GM10266 (cell line): ENCODE measurements at regions not wholly inside any gene's neighbourhood (a gene's known extent, or its start where the extent isn't known, plus 50 kb on each side); places are given as distances from the start of the nearest gene placed in this dataset.
"Not testable (repeated sequence)": the region's sequence is repeated elsewhere in the genome, so short reads cannot be mapped to it uniquely, and the experiment has no call there.

Experiments
- DNase-seq: peaks from one replicate; pipeline ENCODE4 v3.0.0; 2012; ENCODE audit errors: extremely low spot score
- CTCF ChIP-seq: IDR thresholded peaks from 2 replicates; pipeline ENCODE4 v1.5.1; 2012; ENCODE audit warnings: mild to moderate bottlenecking, low read depth; ENCODE audit not compliant: control insufficient read depth, insufficient read depth; ENCODE audit errors: missing control alignments

DNA sequence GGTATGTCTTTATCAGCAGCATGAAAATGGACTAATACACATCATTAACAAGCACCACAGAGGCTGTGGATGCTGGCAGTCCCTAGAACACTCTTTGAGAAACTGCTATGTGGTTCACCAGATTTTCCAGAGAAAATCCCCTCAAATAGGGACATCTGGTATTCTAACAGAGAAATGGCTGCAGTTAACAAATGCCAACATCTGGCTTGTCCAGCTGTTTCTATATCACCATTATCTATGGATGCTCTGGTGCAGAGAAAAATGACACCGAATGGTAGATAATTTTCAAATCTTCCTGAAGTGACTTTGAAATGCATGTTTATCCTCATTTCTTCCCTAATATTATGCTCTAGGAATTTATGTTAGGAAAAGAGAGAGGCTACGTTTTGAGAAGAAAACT, 403.5 kb upstream of the PROX1 start:
- TF ChIP-seq CTCF = no peak
- no peak for DNase-seq

- DNase-seq = no peak
- TF ChIP-seq CTCF = no peak
Observed at GRCh38 chr1:213585402-213585801, 402.4 kb upstream of the PROX1 start.

GRCh38 chr1:213585959-213586586, 401.7 kb upstream of the PROX1 start:
- no peak for TF ChIP-seq CTCF
- no peak for DNase-seq

DNA sequence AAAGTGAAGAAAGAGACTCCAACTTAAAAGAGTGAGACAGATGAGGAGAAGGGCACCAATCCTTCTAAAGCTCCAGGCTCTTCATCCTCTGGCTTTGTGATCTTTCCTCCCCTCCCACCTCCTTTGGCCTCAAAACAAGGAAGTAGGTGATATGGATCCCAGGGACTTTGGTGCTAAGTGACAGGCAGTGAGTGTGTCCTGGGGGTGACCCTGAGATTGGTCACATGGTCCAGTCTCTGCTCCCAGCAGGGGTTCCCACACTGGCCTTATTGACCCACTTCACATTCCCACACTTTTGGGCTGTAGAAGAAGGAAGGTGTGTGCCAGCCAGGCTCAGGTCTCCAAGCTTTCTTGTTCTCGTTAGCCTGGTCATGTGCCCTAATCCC, 401.2 kb upstream of the PROX1 start:
- DNase-seq = no peak
- no peak for TF ChIP-seq CTCF

DNA sequence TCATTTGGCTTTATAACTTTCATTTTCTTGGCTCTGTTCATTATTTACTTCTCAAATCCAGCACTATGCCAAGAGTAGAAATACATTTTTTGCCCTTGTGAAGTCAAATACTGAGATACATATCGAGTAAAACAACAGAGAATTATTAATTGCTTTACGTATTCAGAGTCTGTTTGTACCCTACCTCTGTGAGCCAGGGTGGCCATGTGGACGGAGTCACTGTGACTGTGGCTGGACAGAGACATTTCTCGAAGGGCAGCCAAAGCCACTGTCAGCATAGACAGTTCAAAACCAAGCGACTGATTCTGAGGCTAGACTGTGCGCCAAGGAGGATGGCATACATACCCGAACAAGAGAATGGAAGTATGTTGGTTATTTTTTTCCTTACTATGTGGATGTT, 391.0 kb upstream of the PROX1 start:
- DNase-seq = no peak
- TF ChIP-seq CTCF = no peak

DNA sequence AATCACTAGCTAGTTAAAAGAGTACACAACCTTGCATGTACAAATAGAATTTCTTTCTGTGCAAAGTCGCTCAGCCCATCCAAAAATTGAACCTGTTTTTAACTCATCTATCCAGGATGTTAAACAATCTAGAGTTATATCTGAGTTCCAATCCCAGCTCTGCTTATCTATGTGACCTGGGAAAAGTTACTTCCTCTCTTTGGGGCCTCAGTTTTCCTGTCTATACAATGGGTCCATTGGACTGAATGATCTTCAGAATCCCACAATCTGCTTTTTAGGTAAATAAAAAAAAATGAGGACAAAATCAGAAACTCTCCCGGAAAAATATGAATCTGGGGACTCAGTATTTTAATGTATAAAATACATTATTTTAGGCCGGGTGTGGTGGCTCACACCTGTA, 389.5 kb upstream of the PROX1 start:
- no peak for DNase-seq
- no peak for TF ChIP-seq CTCF

- DNase-seq = no peak
- TF ChIP-seq CTCF = no peak
Observed at GRCh38 chr1:213600879-213601278, 386.9 kb upstream of the PROX1 start.

GRCh38 chr1:213601705-213602104, 386.1 kb upstream of the PROX1 start:
- DNase-seq = not testable (repeated sequence)
